ENCODE measurements at regions not wholly inside any gene's neighbourhood (a gene's known extent, or its start where the extent isn't known, plus 50 kb on each side); places are given as distances from the start of the nearest gene placed in this dataset.
A peak's percentile ranks its signal among the peaks of the same experiment; 100 is the strongest.

- Mint-ChIP-seq H3K27me3 (ENCODE audit: unreplicated experiment) (peaks cover 26% of the 10 kb centered on the region), H3K4me1 (ENCODE audit: unreplicated experiment) (no peaks in the 10 kb centered on the region), H3K9me3 (ENCODE audit: unreplicated experiment) (no peaks in the 10 kb centered on the region), H3K36me3 (ENCODE audit: unreplicated experiment) (no peaks in the 10 kb centered on the region), H3K4me3 (ENCODE audit: unreplicated experiment) (no peak overlapping the region), H3K27ac (ENCODE audit: unreplicated experiment) (no peak overlapping the region)
- no peak for DNase-seq (ENCODE audit: extremely low spot score, unreplicated experiment)
- TF ChIP-seq CTCF (IDR thresholded peaks at IDR 0.05), result no peak
These were observed 174.8 kb downstream of the PHETA1 start for GRCh38 chr12:111193977-111194702.

- peaks cover 26% of the 10 kb centered on the region for H3K27me3 Mint-ChIP-seq (ENCODE audit: unreplicated experiment)
- no peaks in the 10 kb centered on the region for H3K9me3 Mint-ChIP-seq (ENCODE audit: unreplicated experiment)
- no peak overlapping the region for H3K4me3 Mint-ChIP-seq (ENCODE audit: unreplicated experiment)
- H3K36me3 Mint-ChIP-seq (ENCODE audit: unreplicated experiment), result no peaks in the 10 kb centered on the region
- TF ChIP-seq CTCF (IDR thresholded peaks at IDR 0.05), result no peak
- no peak overlapping the region for H3K27ac Mint-ChIP-seq (ENCODE audit: unreplicated experiment)
- no peak for DNase-seq (ENCODE audit: extremely low spot score, unreplicated experiment)
- no peaks in the 10 kb centered on the region for H3K4me1 Mint-ChIP-seq (ENCODE audit: unreplicated experiment)
These were observed 175.4 kb downstream of the PHETA1 start for GRCh38 chr12:111193496-111193895.

GRCh38 chr12:111193067-111193466, 175.8 kb downstream of the PHETA1 start:
- H3K27ac Mint-ChIP-seq (ENCODE audit: unreplicated experiment), result no peak overlapping the region
- H3K36me3 Mint-ChIP-seq (ENCODE audit: unreplicated experiment), result no peaks in the 10 kb centered on the region
- no peak for DNase-seq (ENCODE audit: extremely low spot score, unreplicated experiment)
- no peak for TF ChIP-seq CTCF (IDR thresholded peaks at IDR 0.05)
- peaks cover 26% of the 10 kb centered on the region for H3K27me3 Mint-ChIP-seq (ENCODE audit: unreplicated experiment)
- H3K4me3 Mint-ChIP-seq (ENCODE audit: unreplicated experiment), result no peak overlapping the region
- no peaks in the 10 kb centered on the region for H3K4me1 Mint-ChIP-seq (ENCODE audit: unreplicated experiment)
- H3K9me3 Mint-ChIP-seq (ENCODE audit: unreplicated experiment), result no peaks in the 10 kb centered on the region

GRCh38 chr12:111192647-111193046, 176.2 kb downstream of the PHETA1 start:
- no peak overlapping the region for H3K27ac Mint-ChIP-seq (ENCODE audit: unreplicated experiment)
- TF ChIP-seq CTCF (IDR thresholded peaks at IDR 0.05), result no peak
- H3K9me3 Mint-ChIP-seq (ENCODE audit: unreplicated experiment), result no peaks in the 10 kb centered on the region
- DNase-seq (ENCODE audit: extremely low spot score, unreplicated experiment), result no peak
- H3K4me3 Mint-ChIP-seq (ENCODE audit: unreplicated experiment), result no peak overlapping the region
- no peaks in the 10 kb centered on the region for H3K36me3 Mint-ChIP-seq (ENCODE audit: unreplicated experiment)
- no peaks in the 10 kb centered on the region for H3K4me1 Mint-ChIP-seq (ENCODE audit: unreplicated experiment)
- peaks cover 26% of the 10 kb centered on the region for H3K27me3 Mint-ChIP-seq (ENCODE audit: unreplicated experiment)

GRCh38 chr12:111190741-111191526, 178.0 kb downstream of the PHETA1 start:
- H3K4me3 Mint-ChIP-seq (ENCODE audit: unreplicated experiment), result no peak overlapping the region
- peaks cover 26% of the 10 kb centered on the region for H3K27me3 Mint-ChIP-seq (ENCODE audit: unreplicated experiment)
- no peaks in the 10 kb centered on the region for H3K4me1 Mint-ChIP-seq (ENCODE audit: unreplicated experiment)
- H3K36me3 Mint-ChIP-seq (ENCODE audit: unreplicated experiment), result no peaks in the 10 kb centered on the region
- no peak for DNase-seq (ENCODE audit: extremely low spot score, unreplicated experiment)
- H3K9me3 Mint-ChIP-seq (ENCODE audit: unreplicated experiment), result no peaks in the 10 kb centered on the region
- no peak for TF ChIP-seq CTCF (IDR thresholded peaks at IDR 0.05)
- H3K27ac Mint-ChIP-seq (ENCODE audit: unreplicated experiment), result peak overlapping the region; percentile 23

Measured in osteocyte (in vitro differentiated cells).